Upper lobe of left lung (tissue), 6 donors: ENCODE measurements at regions not wholly inside any gene's neighbourhood (a gene's known extent, or its start where the extent isn't known, plus 50 kb on each side); places are given as distances from the start of the nearest gene placed in this dataset.

Source experiments
- ATAC-seq, 2 donors: fragments of 200-7000 bp; cut with Tn5 transposase; one replicate each; pipeline ENCODE4 v1.9.1; 2022; ENCODE audit warnings: mild to moderate bottlenecking in 2 of 2, moderate library complexity in 2 of 2; ENCODE audit not compliant: low FRiP score in 2 of 2
- DNase-seq, 2 donors: peaks; one replicate each; pipeline ENCODE4 v3.0.0-alpha.2; 2019 to 2020
- H3K27ac ChIP-seq, 4 donors: fragments of 200-600 bp; sonication (generic); one replicate each; pipeline ENCODE4 v1.5.1; 2016 to 2019
- H3K27me3 ChIP-seq, 4 donors: fragments of 200-600 bp; sonication (generic); one replicate each; pipeline ENCODE4 v1.5.1; 2017 to 2019
- H3K36me3 ChIP-seq, 4 donors: fragments of 200-600 bp; sonication (generic); one replicate each; pipeline ENCODE4 v1.5.1; 2016 to 2019
- H3K4me1 ChIP-seq, 4 donors: fragments of 200-600 bp; sonication (generic); one replicate each; pipeline ENCODE4 v1.5.1; 2018 to 2019
- H3K4me3 ChIP-seq, 4 donors: fragments of 200-600 bp; sonication (generic); one replicate each; pipeline ENCODE4 v1.5.1; 2017 to 2019; ENCODE audit warnings: mild to moderate bottlenecking in 2 of 4, moderate library complexity in 1 of 4
- H3K9me3 ChIP-seq, 4 donors: fragments of 200-600 bp; sonication (generic); one replicate each; pipeline ENCODE4 v1.5.1; 2018 to 2019
- CTCF ChIP-seq, 6 experiments: fragments of 450-650 bp in 4 of 6; fragments of 200-600 bp in 2 of 6; sonication (generic) in 2 of 6; IDR thresholded peaks; one replicate each; pipeline ENCODE4 v1.5.1; 2016 to 2019; ENCODE audit warnings: antibody characterized with exemption in 6 of 6
- EP300 ChIP-seq, 4 donors: sonication (generic); formaldehyde crosslinking; IDR thresholded peaks; one replicate each; pipeline ENCODE4 v1.5.1; 2017; ENCODE audit warnings: antibody characterized with exemption in 4 of 4, control low read depth in 2 of 4
- POLR2A ChIP-seq, 4 donors: fragments of 450-650 bp; IDR thresholded peaks; one replicate each; pipeline ENCODE4 v1.5.1; 2016 to 2017; ENCODE audit warnings: antibody characterized with exemption in 4 of 4, mild to moderate bottlenecking in 2 of 4
- POLR2AphosphoS5 ChIP-seq, 2 donors: sonication (generic); formaldehyde crosslinking; IDR thresholded peaks; one replicate each; pipeline ENCODE4 v1.5.1; 2017; ENCODE audit warnings: antibody characterized with exemption in 2 of 2
- WGBS, 2 donors: methylation state at CpG; one replicate each; pipeline ENCODE4 v1.1.5; 2017 to 2018; 5-methylcytosine and 5-hydroxymethylcytosine counted together
- donor health status: DM: no; HTN: no; CAD: no; lungs with moderate emphysema.
- donor health status: DM: no; HTN: yes; CAD: no; lungs with severe emphysema.

GRCh38 chr18:29749704-29750103, 1292.8 kb downstream of the DSC3 start:
- Histone ChIP-seq H3K4me3 (no peak overlapping the region), H3K36me3 (no peaks in the 10 kb centered on the region), H3K9me3 (no peaks in the 10 kb centered on the region), H3K4me1 (no peaks in the 10 kb centered on the region), H3K27ac (no peak overlapping the region), H3K27me3 (no peaks in the 10 kb centered on the region)
- 88 to 100% methylated on average over 1 of the region's 1 CpG for WGBS, 2 donors
- DNase-seq (no peak), ATAC-seq (no peak)
- TF ChIP-seq CTCF (IDR thresholded peaks at IDR 0.05) (no peak), POLR2AphosphoS5 (IDR thresholded peaks at IDR 0.05) (no peak), POLR2A (IDR thresholded peaks at IDR 0.05) (no peak), EP300 (IDR thresholded peaks at IDR 0.05) (no peak)

- H3K27me3 ChIP-seq = no peaks in the 10 kb centered on the region
- H3K27ac ChIP-seq = no peak overlapping the region
- no peak overlapping the region for H3K4me3 ChIP-seq
- no peaks in the 10 kb centered on the region for H3K4me1 ChIP-seq
- ATAC-seq (no peak), DNase-seq (no peak)
- TF ChIP-seq CTCF (IDR thresholded peaks at IDR 0.05) (no peak), POLR2A (IDR thresholded peaks at IDR 0.05) (no peak), EP300 (IDR thresholded peaks at IDR 0.05) (no peak), POLR2AphosphoS5 (IDR thresholded peaks at IDR 0.05) (no peak)
- no peaks in the 10 kb centered on the region for H3K9me3 ChIP-seq
- 75 to 85% methylated on average over 1 of the region's 1 CpG for WGBS, 2 donors
- H3K36me3 ChIP-seq = no peaks in the 10 kb centered on the region
Measured at GRCh38 chr18:29741461-29741860, 1301.1 kb downstream of the DSC3 start.

GRCh38 chr18:29737620-29738019, 1304.9 kb downstream of the DSC3 start:
- TF ChIP-seq CTCF (IDR thresholded peaks at IDR 0.05) = no peak
- no peak for TF ChIP-seq POLR2AphosphoS5 (IDR thresholded peaks at IDR 0.05)
- TF ChIP-seq EP300 (IDR thresholded peaks at IDR 0.05) = no peak
- TF ChIP-seq POLR2A (IDR thresholded peaks at IDR 0.05) = no peak
- Histone ChIP-seq H3K4me1 (no peaks in the 10 kb centered on the region), H3K27ac (no peak overlapping the region), H3K36me3 (no peaks in the 10 kb centered on the region), H3K27me3 (no peaks in the 10 kb centered on the region), H3K4me3 (no peak overlapping the region), H3K9me3 (no peaks in the 10 kb centered on the region)
- 90 to 93% methylated on average over 3 to 4 of the region's 4 CpGs for WGBS, 2 donors
- peak in 1 of 2 donors; percentile 37 for ATAC-seq
- peak in 1 of 2 donors; percentile 2 for DNase-seq

- H3K9me3 ChIP-seq = no peaks in the 10 kb centered on the region
- DNase-seq (no peak), ATAC-seq (no peak)
- no peak overlapping the region for H3K27ac ChIP-seq
- TF ChIP-seq CTCF (IDR thresholded peaks at IDR 0.05) (no peak), EP300 (IDR thresholded peaks at IDR 0.05) (no peak), POLR2A (IDR thresholded peaks at IDR 0.05) (no peak), POLR2AphosphoS5 (IDR thresholded peaks at IDR 0.05) (no peak)
- no peaks in the 10 kb centered on the region for H3K4me1 ChIP-seq
- 80 to 83% methylated on average over 2 of the region's 3 CpGs for WGBS, 2 donors
- no peak overlapping the region for H3K4me3 ChIP-seq
- no peaks in the 10 kb centered on the region for H3K36me3 ChIP-seq
- no peaks in the 10 kb centered on the region for H3K27me3 ChIP-seq
Measured at GRCh38 chr18:29737190-29737589, 1305.4 kb downstream of the DSC3 start.

- no peak overlapping the region for H3K27ac ChIP-seq
- no peaks in the 10 kb centered on the region for H3K36me3 ChIP-seq
- 87 to 91% methylated on average over 4 of the region's 4 CpGs for WGBS, 2 donors
- H3K4me3 ChIP-seq = no peak overlapping the region
- ATAC-seq (no peak), DNase-seq (no peak)
- H3K4me1 ChIP-seq = no peaks in the 10 kb centered on the region
- TF ChIP-seq POLR2AphosphoS5 (IDR thresholded peaks at IDR 0.05) (no peak), POLR2A (IDR thresholded peaks at IDR 0.05) (no peak)
- no peaks in the 10 kb centered on the region for H3K9me3 ChIP-seq
- no peaks in the 10 kb centered on the region for H3K27me3 ChIP-seq
Measured at GRCh38 chr18:29730073-29730472, 1312.5 kb downstream of the DSC3 start.
